Peyer's patch (tissue), 4 donors: ENCODE measurements at regions not wholly inside any gene's neighbourhood (a gene's known extent, or its start where the extent isn't known, plus 50 kb on each side); places are given as distances from the start of the nearest gene placed in this dataset.

Experiments
- CTCF ChIP-seq, 6 experiments: fragments of 450-650 bp in 4 of 6; fragments of 200-600 bp in 2 of 6; sonication (generic) in 1 of 6; IDR thresholded peaks; one replicate each; pipeline ENCODE4 v1.5.1; 2017 to 2019; ENCODE audit warnings: antibody characterized with exemption in 6 of 6, mild to moderate bottlenecking in 3 of 6, moderate library complexity in 1 of 6
- POLR2A ChIP-seq, 2 donors: fragments of 450-650 bp; IDR thresholded peaks; one replicate each; pipeline ENCODE4 v1.5.1; 2017; ENCODE audit warnings: antibody characterized with exemption in 2 of 2, mild to moderate bottlenecking in 2 of 2, moderate library complexity in 2 of 2

- TF ChIP-seq CTCF (IDR thresholded peaks at IDR 0.05), result no peak
- TF ChIP-seq POLR2A (IDR thresholded peaks at IDR 0.05), result no peak
These were observed 71.7 kb upstream of the TNC start for GRCh38 chr9:115189686-115190085.
